ENCODE measurements at regions not wholly inside any gene's neighbourhood (a gene's known extent, or its start where the extent isn't known, plus 50 kb on each side); places are given as distances from the start of the nearest gene placed in this dataset.

- Histone ChIP-seq H3K27me3 (ENCODE audit: insufficient read depth) (no peaks in the 10 kb centered on the region), H3K4me3 (no peak overlapping the region), H2AFZ (no peak overlapping the region), H3K4me2 (no peak overlapping the region), H3F3A (replicated peaks; ENCODE audit: low read depth) (no peaks in the 10 kb centered on the region), H3K4me1 (ENCODE audit: insufficient read depth) (no peaks in the 10 kb centered on the region), H4K20me1 (replicated peaks; ENCODE audit: insufficient read depth) (no peaks in the 10 kb centered on the region), H3K79me2 (replicated peaks; ENCODE audit: insufficient read depth) (no peaks in the 10 kb centered on the region), H3K27ac (ENCODE audit: low read depth) (no peak overlapping the region), H3K9me2 (ENCODE audit: insufficient read depth) (no peaks in the 10 kb centered on the region), H3K36me3 (ENCODE audit: insufficient read depth) (no peaks in the 10 kb centered on the region)
- peaks cover 6% of the 10 kb centered on the region; the same call in 2 of the 3 replicates for H3K4me1 Mint-ChIP-seq
- peaks cover 2% of the 10 kb centered on the region for H3K27me3 Mint-ChIP-seq (ENCODE audit: insufficient read depth, low read depth, poor library complexity)
- H3K27ac Mint-ChIP-seq = no peak overlapping the region
- H3K36me3 Mint-ChIP-seq (ENCODE audit: low read depth) = no peaks in the 10 kb centered on the region
- ATAC-seq (no peak), DNase-seq (ENCODE audit: low spot score) (no peak)
- no peak overlapping the region for H3K4me3 Mint-ChIP-seq
- H3K9me3 Mint-ChIP-seq = no peaks in the 10 kb centered on the region
- TF ChIP-seq, protein P1, sequence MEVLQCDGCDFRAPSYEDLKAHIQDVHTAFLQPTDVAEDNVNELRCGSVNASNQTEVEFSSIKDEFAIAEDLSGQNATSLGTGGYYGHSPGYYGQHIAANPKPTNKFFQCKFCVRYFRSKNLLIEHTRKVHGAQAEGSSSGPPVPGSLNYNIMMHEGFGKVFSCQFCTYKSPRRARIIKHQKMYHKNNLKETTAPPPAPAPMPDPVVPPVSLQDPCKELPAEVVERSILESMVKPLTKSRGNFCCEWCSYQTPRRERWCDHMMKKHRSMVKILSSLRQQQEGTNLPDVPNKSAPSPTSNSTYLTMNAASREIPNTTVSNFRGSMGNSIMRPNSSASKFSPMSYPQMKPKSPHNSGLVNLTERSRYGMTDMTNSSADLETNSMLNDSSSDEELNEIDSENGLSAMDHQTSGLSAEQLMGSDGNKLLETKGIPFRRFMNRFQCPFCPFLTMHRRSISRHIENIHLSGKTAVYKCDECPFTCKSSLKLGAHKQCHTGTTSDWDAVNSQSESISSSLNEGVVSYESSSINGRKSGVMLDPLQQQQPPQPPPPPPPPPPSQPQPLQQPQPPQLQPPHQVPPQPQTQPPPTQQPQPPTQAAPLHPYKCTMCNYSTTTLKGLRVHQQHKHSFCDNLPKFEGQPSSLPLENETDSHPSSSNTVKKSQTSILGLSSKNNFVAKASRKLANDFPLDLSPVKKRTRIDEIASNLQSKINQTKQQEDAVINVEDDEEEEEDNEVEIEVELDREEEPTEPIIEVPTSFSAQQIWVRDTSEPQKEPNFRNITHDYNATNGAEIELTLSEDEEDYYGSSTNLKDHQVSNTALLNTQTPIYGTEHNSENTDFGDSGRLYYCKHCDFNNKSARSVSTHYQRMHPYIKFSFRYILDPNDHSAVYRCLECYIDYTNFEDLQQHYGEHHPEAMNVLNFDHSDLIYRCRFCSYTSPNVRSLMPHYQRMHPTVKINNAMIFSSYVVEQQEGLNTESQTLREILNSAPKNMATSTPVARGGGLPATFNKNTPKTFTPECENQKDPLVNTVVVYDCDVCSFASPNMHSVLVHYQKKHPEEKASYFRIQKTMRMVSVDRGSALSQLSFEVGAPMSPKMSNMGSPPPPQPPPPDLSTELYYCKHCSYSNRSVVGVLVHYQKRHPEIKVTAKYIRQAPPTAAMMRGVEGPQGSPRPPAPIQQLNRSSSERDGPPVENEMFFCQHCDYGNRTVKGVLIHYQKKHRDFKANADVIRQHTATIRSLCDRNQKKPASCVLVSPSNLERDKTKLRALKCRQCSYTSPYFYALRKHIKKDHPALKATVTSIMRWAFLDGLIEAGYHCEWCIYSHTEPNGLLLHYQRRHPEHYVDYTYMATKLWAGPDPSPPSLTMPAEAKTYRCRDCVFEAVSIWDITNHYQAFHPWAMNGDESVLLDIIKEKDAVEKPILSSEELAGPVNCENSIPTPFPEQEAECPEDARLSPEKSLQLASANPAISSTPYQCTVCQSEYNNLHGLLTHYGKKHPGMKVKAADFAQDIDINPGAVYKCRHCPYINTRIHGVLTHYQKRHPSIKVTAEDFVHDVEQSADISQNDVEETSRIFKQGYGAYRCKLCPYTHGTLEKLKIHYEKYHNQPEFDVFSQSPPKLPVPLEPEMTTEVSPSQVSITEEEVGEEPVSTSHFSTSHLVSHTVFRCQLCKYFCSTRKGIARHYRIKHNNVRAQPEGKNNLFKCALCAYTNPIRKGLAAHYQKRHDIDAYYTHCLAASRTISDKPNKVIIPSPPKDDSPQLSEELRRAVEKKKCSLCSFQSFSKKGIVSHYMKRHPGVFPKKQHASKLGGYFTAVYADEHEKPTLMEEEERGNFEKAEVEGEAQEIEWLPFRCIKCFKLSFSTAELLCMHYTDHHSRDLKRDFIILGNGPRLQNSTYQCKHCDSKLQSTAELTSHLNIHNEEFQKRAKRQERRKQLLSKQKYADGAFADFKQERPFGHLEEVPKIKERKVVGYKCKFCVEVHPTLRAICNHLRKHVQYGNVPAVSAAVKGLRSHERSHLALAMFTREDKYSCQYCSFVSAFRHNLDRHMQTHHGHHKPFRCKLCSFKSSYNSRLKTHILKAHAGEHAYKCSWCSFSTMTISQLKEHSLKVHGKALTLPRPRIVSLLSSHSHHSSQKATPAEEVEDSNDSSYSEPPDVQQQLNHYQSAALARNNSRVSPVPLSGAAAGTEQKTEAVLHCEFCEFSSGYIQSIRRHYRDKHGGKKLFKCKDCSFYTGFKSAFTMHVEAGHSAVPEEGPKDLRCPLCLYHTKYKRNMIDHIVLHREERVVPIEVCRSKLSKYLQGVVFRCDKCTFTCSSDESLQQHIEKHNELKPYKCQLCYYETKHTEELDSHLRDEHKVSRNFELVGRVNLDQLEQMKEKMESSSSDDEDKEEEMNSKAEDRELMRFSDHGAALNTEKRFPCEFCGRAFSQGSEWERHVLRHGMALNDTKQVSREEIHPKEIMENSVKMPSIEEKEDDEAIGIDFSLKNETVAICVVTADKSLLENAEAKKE (CRISPR knock-in tag; IDR thresholded peaks at IDR 0.05) = no peak
- TF ChIP-seq ZNF331 (CRISPR knock-in tag; IDR thresholded peaks at IDR 0.05; ENCODE audit: low read depth) (no peak), ZNF114 (CRISPR knock-in tag; IDR thresholded peaks at IDR 0.05) (no peak), CREB1 (CRISPR knock-in tag; IDR thresholded peaks at IDR 0.05; ENCODE audit: low read depth) (no peak)
Observed at GRCh38 chr15:95296643-95297042, 1033.9 kb upstream of the NR2F2 start.

GRCh38 chr15:95298729-95299128 is 1031.8 kb upstream of the NR2F2 start:
- no peak for ATAC-seq
- Mint-ChIP-seq H3K27ac (no peak overlapping the region), H3K27me3 (ENCODE audit: insufficient read depth, low read depth, poor library complexity) (no peaks in the 10 kb centered on the region), H3K36me3 (ENCODE audit: low read depth) (no peaks in the 10 kb centered on the region), H3K4me1 (peaks cover 6% of the 10 kb centered on the region; the same call in 1 of the 3 replicates), H3K9me3 (no peaks in the 10 kb centered on the region), H3K4me3 (no peak overlapping the region)
- Histone ChIP-seq H3K4me2 (no peak overlapping the region), H3K4me1 (ENCODE audit: insufficient read depth) (no peaks in the 10 kb centered on the region), H4K20me1 (replicated peaks; ENCODE audit: insufficient read depth) (no peaks in the 10 kb centered on the region), H3K9me2 (ENCODE audit: insufficient read depth) (no peaks in the 10 kb centered on the region), H3K36me3 (ENCODE audit: insufficient read depth) (no peaks in the 10 kb centered on the region), H2AFZ (no peak overlapping the region), H3F3A (replicated peaks; ENCODE audit: low read depth) (no peaks in the 10 kb centered on the region), H3K4me3 (no peak overlapping the region), H3K79me2 (replicated peaks; ENCODE audit: insufficient read depth) (no peaks in the 10 kb centered on the region), H3K27ac (ENCODE audit: low read depth) (no peak overlapping the region), H3K27me3 (ENCODE audit: insufficient read depth) (no peaks in the 10 kb centered on the region)
- no peak for DNase-seq (ENCODE audit: low spot score)
- TF ChIP-seq, protein P2, sequence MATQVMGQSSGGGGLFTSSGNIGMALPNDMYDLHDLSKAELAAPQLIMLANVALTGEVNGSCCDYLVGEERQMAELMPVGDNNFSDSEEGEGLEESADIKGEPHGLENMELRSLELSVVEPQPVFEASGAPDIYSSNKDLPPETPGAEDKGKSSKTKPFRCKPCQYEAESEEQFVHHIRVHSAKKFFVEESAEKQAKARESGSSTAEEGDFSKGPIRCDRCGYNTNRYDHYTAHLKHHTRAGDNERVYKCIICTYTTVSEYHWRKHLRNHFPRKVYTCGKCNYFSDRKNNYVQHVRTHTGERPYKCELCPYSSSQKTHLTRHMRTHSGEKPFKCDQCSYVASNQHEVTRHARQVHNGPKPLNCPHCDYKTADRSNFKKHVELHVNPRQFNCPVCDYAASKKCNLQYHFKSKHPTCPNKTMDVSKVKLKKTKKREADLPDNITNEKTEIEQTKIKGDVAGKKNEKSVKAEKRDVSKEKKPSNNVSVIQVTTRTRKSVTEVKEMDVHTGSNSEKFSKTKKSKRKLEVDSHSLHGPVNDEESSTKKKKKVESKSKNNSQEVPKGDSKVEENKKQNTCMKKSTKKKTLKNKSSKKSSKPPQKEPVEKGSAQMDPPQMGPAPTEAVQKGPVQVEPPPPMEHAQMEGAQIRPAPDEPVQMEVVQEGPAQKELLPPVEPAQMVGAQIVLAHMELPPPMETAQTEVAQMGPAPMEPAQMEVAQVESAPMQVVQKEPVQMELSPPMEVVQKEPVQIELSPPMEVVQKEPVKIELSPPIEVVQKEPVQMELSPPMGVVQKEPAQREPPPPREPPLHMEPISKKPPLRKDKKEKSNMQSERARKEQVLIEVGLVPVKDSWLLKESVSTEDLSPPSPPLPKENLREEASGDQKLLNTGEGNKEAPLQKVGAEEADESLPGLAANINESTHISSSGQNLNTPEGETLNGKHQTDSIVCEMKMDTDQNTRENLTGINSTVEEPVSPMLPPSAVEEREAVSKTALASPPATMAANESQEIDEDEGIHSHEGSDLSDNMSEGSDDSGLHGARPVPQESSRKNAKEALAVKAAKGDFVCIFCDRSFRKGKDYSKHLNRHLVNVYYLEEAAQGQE (IDR thresholded peaks at IDR 0.05; ENCODE audit: unreplicated experiment) = no peak
- TF ChIP-seq, protein P3, sequence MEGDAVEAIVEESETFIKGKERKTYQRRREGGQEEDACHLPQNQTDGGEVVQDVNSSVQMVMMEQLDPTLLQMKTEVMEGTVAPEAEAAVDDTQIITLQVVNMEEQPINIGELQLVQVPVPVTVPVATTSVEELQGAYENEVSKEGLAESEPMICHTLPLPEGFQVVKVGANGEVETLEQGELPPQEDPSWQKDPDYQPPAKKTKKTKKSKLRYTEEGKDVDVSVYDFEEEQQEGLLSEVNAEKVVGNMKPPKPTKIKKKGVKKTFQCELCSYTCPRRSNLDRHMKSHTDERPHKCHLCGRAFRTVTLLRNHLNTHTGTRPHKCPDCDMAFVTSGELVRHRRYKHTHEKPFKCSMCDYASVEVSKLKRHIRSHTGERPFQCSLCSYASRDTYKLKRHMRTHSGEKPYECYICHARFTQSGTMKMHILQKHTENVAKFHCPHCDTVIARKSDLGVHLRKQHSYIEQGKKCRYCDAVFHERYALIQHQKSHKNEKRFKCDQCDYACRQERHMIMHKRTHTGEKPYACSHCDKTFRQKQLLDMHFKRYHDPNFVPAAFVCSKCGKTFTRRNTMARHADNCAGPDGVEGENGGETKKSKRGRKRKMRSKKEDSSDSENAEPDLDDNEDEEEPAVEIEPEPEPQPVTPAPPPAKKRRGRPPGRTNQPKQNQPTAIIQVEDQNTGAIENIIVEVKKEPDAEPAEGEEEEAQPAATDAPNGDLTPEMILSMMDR (conservative IDR thresholded peaks at IDR 0.05; ENCODE audit: low read depth in 2 of 2) = no peak
